Naive thymus-derived CD4-positive, alpha-beta T cell (primary cell): ENCODE measurements at regions not wholly inside any gene's neighbourhood (a gene's known extent, or its start where the extent isn't known, plus 50 kb on each side); places are given as distances from the start of the nearest gene placed in this dataset.

Source experiments
- ATAC-seq: fragments of 150-1000 bp; cut with Tn5 transposase; 2 replicates; pipeline ENCODE4 v1.10.0; 2021; ENCODE audit warnings: mild to moderate bottlenecking, moderate library complexity
- CTCF ChIA-PET: fragments of 350-600 bp; sonication (Branson Sonifier 250); formaldehyde crosslinking; loops from one replicate; lab custom pipeline; 2021; ENCODE audit warnings: antibody characterized with exemption; lab: Charles Lee
- POLR2A ChIA-PET: fragments of 350-600 bp; sonication (Branson Sonifier 250); formaldehyde crosslinking; loops from one replicate; lab custom pipeline; 2021; ENCODE audit warnings: antibody characterized with exemption, inconsistent platforms; lab: Charles Lee
- DNase-seq, 9 donors: peaks; one replicate each; pipeline versions ENCODE4 v3.0.0 to v3.0.0-alpha.2; 2020 to 2022; ENCODE audit warnings: mixed read lengths in 1 of 9
- H3K27ac ChIP-seq: one replicate; pipeline ENCODE4 v1.7.0; 2013; ENCODE audit warnings: mild to moderate bottlenecking, low read depth, low read length, moderate library complexity
- H3K27me3 ChIP-seq, 2 donors: one replicate each; pipeline ENCODE4 v1.7.0; 2013; ENCODE audit warnings: low read length in 2 of 2, mild to moderate bottlenecking in 2 of 2, moderate library complexity in 2 of 2; ENCODE audit not compliant: control insufficient read depth in 2 of 2, insufficient read depth in 2 of 2
- H3K36me3 ChIP-seq, 3 experiments: 1 replicate in 2 of 3; 2 replicates in 1 of 3; pipeline ENCODE4 v1.7.0; 2013; ENCODE audit warnings: low read length in 3 of 3, mild to moderate bottlenecking in 3 of 3, moderate library complexity in 1 of 3; ENCODE audit not compliant: insufficient read depth in 3 of 3, control insufficient read depth in 2 of 3
- H3K4me1 ChIP-seq, 2 donors: one replicate each; pipeline ENCODE4 v1.7.0; 2013; ENCODE audit warnings: low read length in 2 of 2, mild to moderate bottlenecking in 2 of 2, moderate library complexity in 1 of 2; ENCODE audit not compliant: control insufficient read depth in 2 of 2, insufficient read depth in 2 of 2
- H3K4me3 ChIP-seq: 2 replicates; pipeline ENCODE4 v1.7.0; 2013; ENCODE audit warnings: mild to moderate bottlenecking, low read length
- H3K9me3 ChIP-seq, 3 experiments: 1 replicate in 2 of 3; 2 replicates in 1 of 3; pipeline ENCODE4 v1.7.0; 2013; ENCODE audit warnings: low read length in 3 of 3; ENCODE audit not compliant: control insufficient read depth in 2 of 3
- H3K27ac Mint-ChIP-seq, 9 donors: one replicate each; pipeline ENCODE4 v1.8.0; 2020 to 2022; ENCODE audit warnings: mixed read lengths in 9 of 9, mild to moderate bottlenecking in 8 of 9, moderate library complexity in 5 of 9, inconsistent platforms in 2 of 9
- H3K27me3 Mint-ChIP-seq, 5 donors: one replicate each; pipeline ENCODE4 v1.8.0; 2021 to 2022; ENCODE audit warnings: mixed read lengths in 5 of 5, mild to moderate bottlenecking in 1 of 5
- H3K36me3 Mint-ChIP-seq, 5 donors: one replicate each; pipeline ENCODE4 v1.8.0; 2020 to 2022; ENCODE audit warnings: mixed read lengths in 5 of 5, mild to moderate bottlenecking in 3 of 5, inconsistent platforms in 1 of 5
- H3K4me1 Mint-ChIP-seq, 7 donors: one replicate each; pipeline ENCODE4 v1.8.0; 2020 to 2022; ENCODE audit warnings: mixed read lengths in 7 of 7, mild to moderate bottlenecking in 3 of 7, inconsistent platforms in 1 of 7
- H3K4me3 Mint-ChIP-seq, 10 donors: one replicate each; pipeline ENCODE4 v1.8.0; 2020 to 2022; ENCODE audit warnings: mild to moderate bottlenecking in 10 of 10, mixed read lengths in 10 of 10, moderate library complexity in 6 of 10, inconsistent platforms in 2 of 10
- H3K9me3 Mint-ChIP-seq, 11 donors: one replicate each; pipeline ENCODE4 v1.8.0; 2020 to 2022; ENCODE audit warnings: mixed read lengths in 11 of 11, mild to moderate bottlenecking in 4 of 11, inconsistent platforms in 1 of 11, moderate library complexity in 1 of 11
- intact Hi-C, 2 donors: fragments of 100-400 bp; cut with micrococcal nuclease; formaldehyde crosslinking; loops; one replicate each; pipeline ENCODE4 v1.15.1; 2023

DNA sequence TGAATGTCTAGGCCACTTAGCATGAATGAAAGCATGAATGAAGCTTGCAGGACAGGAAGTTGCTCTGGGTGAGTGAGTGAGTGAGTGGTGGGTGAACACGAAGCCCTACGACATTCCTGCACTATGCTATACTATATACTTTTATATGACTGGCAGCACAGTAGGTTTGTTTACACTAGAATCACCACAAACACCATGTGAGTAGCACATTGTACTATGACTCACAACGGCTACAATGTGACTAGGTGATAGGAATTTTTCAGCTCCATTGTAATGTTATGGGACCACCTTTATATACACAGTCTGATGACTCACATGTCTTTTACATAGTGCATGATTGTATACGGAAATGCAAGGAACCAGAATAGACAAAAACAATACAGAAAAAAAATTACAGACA, 1480.2 kb downstream of the AACS start:
- Histone ChIP-seq H3K27ac (no peak overlapping the region), H3K4me3 (no peak overlapping the region), H3K9me3 (no peaks in the 10 kb centered on the region), H3K4me1 (no peaks in the 10 kb centered on the region), H3K36me3 (no peaks in the 10 kb centered on the region), H3K27me3 (no peaks in the 10 kb centered on the region)
- Mint-ChIP-seq H3K9me3 (peaks cover 0 to 6% (median 0%) of the 10 kb centered on the region in 11 donors), H3K4me3 (no peak overlapping the region), H3K27me3 (no peaks in the 10 kb centered on the region), H3K27ac (no peak overlapping the region), H3K36me3 (no peaks in the 10 kb centered on the region), H3K4me1 (peaks cover 0 to 7% (median 4%) of the 10 kb centered on the region in 7 donors)
- no peak for ATAC-seq
- POLR2A ChIA-PET: no interaction called here
- intact Hi-C loops: no loop called here
- CTCF ChIA-PET: interaction anchor here (0.6 to 0.8 kb wide), 2 partner anchors 22 to 449 kb away, joined by 4 to 5 read pairs; no protein-coding TSS in a partner anchor
- DNase-seq: no peak

DNA sequence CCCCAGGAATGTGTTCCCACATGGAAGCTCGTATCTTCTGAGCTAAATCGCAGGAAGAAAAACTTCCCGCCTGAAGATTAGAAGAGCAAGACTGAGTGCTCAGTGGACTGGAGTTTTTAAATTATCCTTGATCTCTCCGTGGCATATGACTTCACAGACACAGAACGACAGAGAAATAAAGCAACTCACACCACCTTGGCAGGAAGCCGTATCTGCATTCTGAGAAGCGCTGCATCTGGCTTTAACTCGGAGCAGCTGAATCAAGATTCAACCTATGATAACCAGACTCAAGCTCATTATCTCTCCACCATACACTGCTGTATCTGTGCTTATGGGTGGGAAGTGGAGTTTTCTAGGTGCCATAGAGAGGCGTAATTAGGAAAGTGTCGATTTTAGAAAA, 1482.7 kb downstream of the AACS start:
- Histone ChIP-seq H3K4me3 (no peak overlapping the region), H3K27ac (no peak overlapping the region), H3K4me1 (no peaks in the 10 kb centered on the region), H3K27me3 (no peaks in the 10 kb centered on the region), H3K36me3 (no peaks in the 10 kb centered on the region), H3K9me3 (no peaks in the 10 kb centered on the region)
- no peaks in the 10 kb centered on the region for H3K27me3 Mint-ChIP-seq
- ATAC-seq (no peak), DNase-seq (peak in 2 of 9 donors; percentile 9)
- H3K9me3 Mint-ChIP-seq: peaks cover 0 to 6% (median 0%) of the 10 kb centered on the region in 11 donors
- POLR2A ChIA-PET: no interaction called here
- peaks cover 0 to 7% (median 4%) of the 10 kb centered on the region in 7 donors for H3K4me1 Mint-ChIP-seq
- CTCF ChIA-PET: no interaction called here
- intact Hi-C loops: no loop called here
- H3K4me3 Mint-ChIP-seq: peak overlapping the region in 3 of 10 donors; percentile 16 to 31 (median 25)
- H3K27ac Mint-ChIP-seq: peak overlapping the region in 1 of 9 donors; percentile 4
- H3K36me3 Mint-ChIP-seq: no peaks in the 10 kb centered on the region

DNA sequence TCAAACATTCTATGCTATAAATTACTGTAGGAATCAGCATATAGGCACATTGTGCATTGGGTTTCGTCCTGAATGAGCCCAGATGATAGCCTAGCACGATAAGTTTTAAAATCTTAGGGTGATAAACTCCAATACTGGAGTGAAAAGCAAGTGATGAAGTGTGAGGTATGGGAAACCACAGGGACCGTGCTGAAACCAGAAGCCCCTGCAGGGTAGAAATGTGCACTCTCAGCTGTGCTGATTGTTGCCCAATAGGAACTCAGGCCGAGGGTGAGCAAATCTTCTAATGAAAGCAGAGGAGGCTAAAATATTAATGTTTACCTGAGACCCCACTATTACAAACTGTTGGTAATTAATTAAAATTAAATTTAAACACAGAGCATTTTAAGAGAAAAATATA, 1486.6 kb downstream of the AACS start:
- no peak overlapping the region for H3K4me3 Mint-ChIP-seq
- H3K27me3 Mint-ChIP-seq: no peaks in the 10 kb centered on the region
- H3K4me1 ChIP-seq: no peaks in the 10 kb centered on the region
- no peaks in the 10 kb centered on the region for H3K36me3 ChIP-seq
- H3K36me3 Mint-ChIP-seq: no peaks in the 10 kb centered on the region
- intact Hi-C loops: no loop called here
- H3K27ac ChIP-seq: no peak overlapping the region
- ChIA-PET POLR2A (no interaction called here), CTCF (no interaction called here)
- no peaks in the 10 kb centered on the region for H3K9me3 ChIP-seq
- no peak overlapping the region for H3K4me3 ChIP-seq
- ATAC-seq (no peak), DNase-seq (no peak)
- peaks cover 0 to 9% (median 1%) of the 10 kb centered on the region in 11 donors for H3K9me3 Mint-ChIP-seq
- no peaks in the 10 kb centered on the region for H3K27me3 ChIP-seq
- no peak overlapping the region for H3K27ac Mint-ChIP-seq
- H3K4me1 Mint-ChIP-seq: peaks cover 0 to 7% (median 4%) of the 10 kb centered on the region in 7 donors

DNA sequence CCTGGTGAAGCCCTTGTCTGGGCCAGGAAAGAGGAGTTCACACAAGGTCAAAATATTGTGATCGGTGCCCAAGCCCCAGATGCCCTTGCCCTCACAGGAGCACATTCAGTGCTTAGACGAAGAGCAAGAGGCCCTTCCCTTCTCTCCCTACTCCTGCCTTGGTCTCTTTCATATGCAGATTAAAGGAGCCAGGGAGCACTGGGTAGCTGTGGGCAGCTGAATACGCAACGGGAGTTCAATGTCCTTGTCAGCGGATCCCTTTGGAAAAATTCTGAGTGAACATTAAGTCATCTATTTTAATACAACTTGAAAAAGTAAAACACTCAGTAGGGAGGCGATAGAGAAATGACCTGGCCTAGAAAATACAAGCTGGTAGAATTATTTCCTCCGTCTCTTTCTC, 1489.4 kb downstream of the AACS start:
- ATAC-seq (no peak), DNase-seq (no peak)

DNA sequence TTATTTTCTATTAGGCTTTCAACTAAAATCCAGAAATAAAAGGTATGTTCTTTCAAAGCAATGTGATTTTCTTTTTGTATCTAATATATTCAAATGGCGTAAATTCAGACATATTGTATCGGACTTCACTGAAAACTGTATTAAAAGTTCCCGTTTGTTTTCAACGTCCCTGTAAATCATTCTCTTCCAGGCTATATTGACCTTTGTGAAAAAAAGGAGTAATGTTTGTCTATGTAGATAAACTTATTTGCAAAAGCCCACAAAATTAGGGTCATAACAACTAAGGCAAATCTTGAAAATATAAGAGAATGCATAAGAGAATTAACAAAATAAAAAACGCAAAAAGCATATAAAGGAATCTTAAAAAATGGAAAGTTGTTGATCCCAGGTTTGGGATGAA, 1492.4 kb downstream of the AACS start:
- no peak overlapping the region for H3K4me3 Mint-ChIP-seq
- H3K9me3 Mint-ChIP-seq: peaks cover 0 to 13% (median 3%) of the 10 kb centered on the region in 11 donors
- POLR2A ChIA-PET: no interaction called here
- Histone ChIP-seq H3K27ac (no peak overlapping the region), H3K9me3 (no peaks in the 10 kb centered on the region), H3K36me3 (no peaks in the 10 kb centered on the region), H3K4me3 (no peak overlapping the region), H3K27me3 (no peaks in the 10 kb centered on the region), H3K4me1 (no peaks in the 10 kb centered on the region)
- DNase-seq (no peak), ATAC-seq (no peak)
- intact Hi-C loops: no loop called here
- no peaks in the 10 kb centered on the region for H3K27me3 Mint-ChIP-seq
- no peaks in the 10 kb centered on the region for H3K4me1 Mint-ChIP-seq
- H3K27ac Mint-ChIP-seq: no peak overlapping the region
- no peaks in the 10 kb centered on the region for H3K36me3 Mint-ChIP-seq
- CTCF ChIA-PET: no interaction called here

More for the DNA sequence above, 1489.4 kb downstream of the AACS start:
- no peaks in the 10 kb centered on the region for H3K36me3 Mint-ChIP-seq
- Histone ChIP-seq H3K4me3 (no peak overlapping the region), H3K4me1 (no peaks in the 10 kb centered on the region), H3K27me3 (no peaks in the 10 kb centered on the region), H3K36me3 (no peaks in the 10 kb centered on the region), H3K9me3 (no peaks in the 10 kb centered on the region), H3K27ac (no peak overlapping the region)
- no peaks in the 10 kb centered on the region for H3K4me1 Mint-ChIP-seq
- ChIA-PET CTCF (no interaction called here), POLR2A (no interaction called here)
- intact Hi-C loops: no loop called here
- no peak overlapping the region for H3K27ac Mint-ChIP-seq
- H3K9me3 Mint-ChIP-seq: peaks cover 0 to 9% (median 0%) of the 10 kb centered on the region in 11 donors
- no peak overlapping the region for H3K4me3 Mint-ChIP-seq
- H3K27me3 Mint-ChIP-seq: no peaks in the 10 kb centered on the region

DNA sequence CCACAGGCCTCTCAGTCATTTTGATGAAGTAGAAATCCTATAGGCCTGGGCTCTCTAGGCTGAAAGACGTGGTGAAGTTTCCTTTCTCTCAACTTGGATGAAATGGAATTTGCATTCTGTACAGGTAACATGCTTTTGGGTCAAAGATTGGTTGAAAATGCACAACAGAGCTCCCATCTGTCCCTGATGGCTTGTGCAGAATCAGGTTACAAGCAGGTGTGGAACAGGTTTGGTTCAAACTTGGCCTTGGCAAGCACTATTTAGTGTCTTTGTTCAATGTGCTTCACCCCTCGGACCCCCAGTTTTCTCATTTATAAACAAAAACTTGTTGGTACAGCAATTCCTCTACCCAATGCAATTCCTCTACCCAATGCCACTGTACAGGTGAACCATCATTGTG, 1493.0 kb downstream of the AACS start:
- DNase-seq (no peak), ATAC-seq (no peak)
- H3K4me1 Mint-ChIP-seq: no peaks in the 10 kb centered on the region
- CTCF ChIA-PET: no interaction called here
- peaks cover 0 to 13% (median 3%) of the 10 kb centered on the region in 11 donors for H3K9me3 Mint-ChIP-seq
- intact Hi-C loops: no loop called here
- H3K27me3 Mint-ChIP-seq: no peaks in the 10 kb centered on the region
- H3K27me3 ChIP-seq: no peaks in the 10 kb centered on the region
- POLR2A ChIA-PET: no interaction called here
- H3K9me3 ChIP-seq: no peaks in the 10 kb centered on the region
- no peak overlapping the region for H3K27ac Mint-ChIP-seq
- H3K4me3 Mint-ChIP-seq: no peak overlapping the region
- no peaks in the 10 kb centered on the region for H3K36me3 Mint-ChIP-seq
- no peak overlapping the region for H3K27ac ChIP-seq
- no peaks in the 10 kb centered on the region for H3K36me3 ChIP-seq
- H3K4me1 ChIP-seq: no peaks in the 10 kb centered on the region
- H3K4me3 ChIP-seq: no peak overlapping the region

DNA sequence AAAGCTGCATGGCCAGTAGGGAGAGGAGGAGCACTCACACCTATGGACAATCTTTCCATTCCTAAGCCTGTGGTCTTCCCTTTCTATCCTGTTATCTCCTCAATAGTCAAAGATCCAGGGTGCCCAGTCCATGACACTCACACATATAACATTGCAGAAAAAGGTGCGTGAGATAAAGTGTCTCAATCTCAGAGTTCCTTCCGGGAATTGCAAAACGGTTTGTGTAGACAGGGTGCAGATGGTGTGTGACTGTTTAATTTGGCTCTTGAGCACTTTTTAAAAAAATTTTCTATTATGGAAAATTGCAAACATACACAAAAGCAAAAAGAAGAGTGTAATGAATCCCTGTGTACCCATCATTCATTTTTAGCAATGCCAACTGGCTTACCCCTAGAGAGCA, 1493.6 kb downstream of the AACS start:
- Mint-ChIP-seq H3K4me3 (no peak overlapping the region), H3K4me1 (no peaks in the 10 kb centered on the region), H3K27ac (no peak overlapping the region), H3K27me3 (no peaks in the 10 kb centered on the region), H3K36me3 (no peaks in the 10 kb centered on the region), H3K9me3 (peaks cover 0 to 17% (median 3%) of the 10 kb centered on the region in 11 donors)
- no peaks in the 10 kb centered on the region for H3K36me3 ChIP-seq
- intact Hi-C loops: no loop called here
- H3K9me3 ChIP-seq: no peaks in the 10 kb centered on the region
- ATAC-seq: no peak
- no peak for DNase-seq
- H3K27me3 ChIP-seq: no peaks in the 10 kb centered on the region
- H3K4me1 ChIP-seq: no peaks in the 10 kb centered on the region
- H3K27ac ChIP-seq: no peak overlapping the region
- POLR2A ChIA-PET: no interaction called here
- no peak overlapping the region for H3K4me3 ChIP-seq
- CTCF ChIA-PET: no interaction called here
